ENCODE measurements at regions not wholly inside any gene's neighbourhood (a gene's known extent, or its start where the extent isn't known, plus 50 kb on each side); places are given as distances from the start of the nearest gene placed in this dataset.

DNA sequence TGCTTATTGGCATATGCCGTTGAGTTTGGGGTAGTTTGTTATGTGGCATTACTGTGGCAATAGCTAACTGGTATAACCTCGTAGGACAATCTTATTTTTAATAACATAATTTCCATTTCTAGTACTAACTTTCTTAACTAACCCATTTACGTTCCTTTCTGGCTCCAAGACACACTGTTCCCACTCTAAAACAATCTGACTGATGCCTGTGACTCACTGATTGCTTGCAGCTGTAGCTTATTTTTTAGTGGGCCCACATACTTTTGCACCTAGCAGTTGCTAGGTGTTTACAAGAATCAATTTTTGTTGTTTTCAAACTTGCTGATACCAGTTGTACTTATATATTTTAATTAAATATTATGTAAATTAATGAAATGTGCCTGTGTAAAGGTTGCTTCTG, 52.2 kb downstream of the FAT3 start:
- Mint-ChIP-seq H3K36me3 (no peaks in the 10 kb centered on the region), H3K4me3 (no peak overlapping the region), H3K9me3 (peaks cover 0 to 14% (median 0%) of the 10 kb centered on the region in 9 donors), H3K4me1 (no peaks in the 10 kb centered on the region), H3K27ac (no peak overlapping the region), H3K27me3 (peaks cover 0 to 6% (median 0%) of the 10 kb centered on the region in 5 donors)
- DNase-seq (no peak), ATAC-seq (no peak)
- POLR2A ChIA-PET = no interaction called here

DNA sequence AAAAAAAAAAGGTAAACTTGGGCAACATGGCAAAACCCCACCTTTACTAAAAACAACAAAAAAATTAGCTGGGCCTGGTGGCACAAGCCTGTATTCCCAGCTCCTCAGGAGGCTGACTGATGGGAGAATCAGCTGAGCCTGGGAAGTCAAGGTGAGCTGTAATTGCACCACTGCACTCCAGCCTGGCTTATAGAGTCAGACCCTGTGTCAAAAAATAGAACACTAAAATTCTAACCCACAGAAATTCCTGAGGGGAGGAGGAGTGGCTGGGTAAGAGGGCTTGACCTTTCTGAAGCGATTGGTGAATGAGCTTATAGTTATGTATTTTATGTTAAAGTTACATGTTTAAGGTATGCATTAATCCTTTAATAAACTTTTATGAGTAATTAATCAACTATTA, 53.3 kb downstream of the FAT3 start:
- Mint-ChIP-seq H3K27me3 (peaks cover 0 to 6% (median 0%) of the 10 kb centered on the region in 5 donors), H3K9me3 (peaks cover 0 to 10% (median 0%) of the 10 kb centered on the region in 9 donors), H3K4me1 (no peaks in the 10 kb centered on the region), H3K27ac (no peak overlapping the region), H3K36me3 (no peaks in the 10 kb centered on the region), H3K4me3 (no peak overlapping the region)
- ATAC-seq = no peak
- DNase-seq = no peak
- POLR2A ChIA-PET = no interaction called here

DNA sequence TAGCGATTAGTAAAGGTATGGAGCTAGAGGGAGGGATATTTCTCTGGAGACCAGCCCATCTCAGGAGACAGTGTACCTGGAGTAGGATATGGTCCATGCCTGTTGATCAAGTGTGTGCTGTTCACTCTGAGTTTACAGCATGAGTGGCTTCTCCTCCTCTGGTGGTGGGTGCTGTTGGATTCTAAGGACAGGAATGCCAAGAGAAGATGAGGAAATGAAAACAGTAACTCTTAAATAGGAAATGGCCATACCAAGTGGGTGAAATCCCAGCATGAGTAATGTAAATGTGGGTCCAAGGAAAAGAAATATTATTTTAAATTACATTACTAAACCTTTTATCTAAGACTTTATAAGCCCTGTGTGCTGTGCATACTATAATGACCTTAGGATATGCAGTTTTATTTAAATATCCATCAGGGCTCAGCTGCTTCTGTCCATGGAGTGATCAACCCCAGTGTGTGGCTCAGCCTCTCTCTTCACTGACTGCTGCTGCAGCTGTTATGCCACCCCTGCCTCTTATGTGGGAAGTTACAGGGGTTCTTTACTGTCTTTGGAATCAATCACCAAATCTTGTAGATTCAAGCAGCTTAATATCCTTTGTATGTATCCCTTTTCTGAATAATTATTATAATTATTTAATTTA, 54.3 kb downstream of the FAT3 start:
- POLR2A ChIA-PET = no interaction called here
- H3K27ac Mint-ChIP-seq = no peak overlapping the region
- H3K4me3 Mint-ChIP-seq = no peak overlapping the region
- ATAC-seq (no peak), DNase-seq (no peak)
- no peaks in the 10 kb centered on the region for H3K36me3 Mint-ChIP-seq
- peaks cover 0 to 10% (median 0%) of the 10 kb centered on the region in 9 donors for H3K9me3 Mint-ChIP-seq
- H3K4me1 Mint-ChIP-seq = no peaks in the 10 kb centered on the region
- H3K27me3 Mint-ChIP-seq = peaks cover 0 to 6% (median 0%) of the 10 kb centered on the region in 5 donors

DNA sequence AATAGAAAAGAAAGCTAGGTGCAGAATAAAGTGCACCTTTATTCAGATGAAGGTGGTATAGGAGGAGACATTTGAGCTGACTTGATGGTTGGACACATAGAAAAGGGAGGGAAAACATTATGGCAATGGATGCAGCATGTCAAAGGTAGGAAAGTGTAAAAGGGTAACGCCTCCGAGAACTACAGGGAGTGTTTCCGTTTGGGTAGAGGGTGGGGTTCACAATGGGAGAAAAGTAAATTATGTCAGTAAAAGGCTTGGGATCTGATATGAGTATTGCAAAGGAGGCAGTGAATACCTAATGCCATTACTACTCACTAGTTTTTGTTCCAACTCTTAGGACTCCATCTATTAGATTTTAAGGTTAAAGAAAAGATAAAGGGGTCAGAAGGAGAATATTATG, 59.5 kb downstream of the FAT3 start:
- POLR2A ChIA-PET = no interaction called here

DNA sequence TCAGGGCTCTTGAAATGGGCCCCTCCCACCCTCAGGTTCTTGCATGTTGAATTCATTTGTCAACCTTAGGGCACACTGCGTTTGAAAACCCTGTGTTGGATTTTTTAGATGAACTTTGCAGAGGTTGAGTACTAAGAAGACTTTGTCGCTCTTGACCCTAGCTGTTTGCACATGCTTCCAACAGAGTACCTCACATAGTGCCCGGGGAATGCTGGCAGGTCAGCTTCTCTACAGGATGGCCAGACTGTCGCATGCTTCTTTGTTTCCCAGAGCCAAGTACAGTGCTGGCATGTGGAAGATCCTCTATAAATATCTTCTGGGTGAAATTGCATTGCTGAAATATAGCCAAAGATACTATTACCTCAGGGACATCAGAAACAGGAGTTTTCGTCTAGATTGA, 59.9 kb downstream of the FAT3 start:
- Mint-ChIP-seq H3K9me3 (peaks cover 0 to 5% (median 0%) of the 10 kb centered on the region in 9 donors), H3K36me3 (no peaks in the 10 kb centered on the region), H3K27me3 (no peaks in the 10 kb centered on the region), H3K27ac (no peak overlapping the region), H3K4me1 (no peaks in the 10 kb centered on the region), H3K4me3 (no peak overlapping the region)
- POLR2A ChIA-PET = no interaction called here
- ATAC-seq (no peak), DNase-seq (no peak)

More for the DNA sequence above, 59.5 kb downstream of the FAT3 start:
- H3K9me3 Mint-ChIP-seq = peaks cover 0 to 5% (median 0%) of the 10 kb centered on the region in 9 donors
- ATAC-seq = no peak
- H3K27ac Mint-ChIP-seq = no peak overlapping the region
- no peak overlapping the region for H3K4me3 Mint-ChIP-seq
- DNase-seq = no peak
- H3K27me3 Mint-ChIP-seq = no peaks in the 10 kb centered on the region
- no peaks in the 10 kb centered on the region for H3K36me3 Mint-ChIP-seq
- no peaks in the 10 kb centered on the region for H3K4me1 Mint-ChIP-seq

DNA sequence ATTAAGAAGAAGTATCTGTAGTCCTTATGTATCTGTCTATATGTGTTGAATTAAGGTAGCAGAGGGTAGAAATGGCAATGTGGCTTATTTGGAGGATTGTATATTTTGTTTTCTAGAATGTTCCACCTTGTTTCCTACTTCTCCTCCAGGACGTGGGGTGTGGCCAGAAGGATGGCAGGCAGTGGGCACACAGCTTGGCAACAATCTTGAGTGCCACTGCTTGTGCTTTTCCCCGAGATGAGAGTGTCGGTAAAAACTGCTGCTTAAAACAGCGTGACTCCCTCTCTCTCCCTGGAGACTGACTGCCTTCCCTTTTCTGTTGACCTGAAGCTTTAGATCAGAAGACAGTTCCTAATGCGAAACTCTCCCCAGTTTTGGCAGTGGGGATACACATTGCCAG, 61.2 kb downstream of the FAT3 start:
- Mint-ChIP-seq H3K36me3 (no peaks in the 10 kb centered on the region), H3K9me3 (peaks cover 0 to 11% (median 0%) of the 10 kb centered on the region in 9 donors), H3K4me3 (no peak overlapping the region), H3K27ac (no peak overlapping the region), H3K27me3 (peaks cover 0 to 5% (median 0%) of the 10 kb centered on the region in 5 donors), H3K4me1 (no peaks in the 10 kb centered on the region)
- POLR2A ChIA-PET = no interaction called here
- ATAC-seq (no peak), DNase-seq (no peak)

DNA sequence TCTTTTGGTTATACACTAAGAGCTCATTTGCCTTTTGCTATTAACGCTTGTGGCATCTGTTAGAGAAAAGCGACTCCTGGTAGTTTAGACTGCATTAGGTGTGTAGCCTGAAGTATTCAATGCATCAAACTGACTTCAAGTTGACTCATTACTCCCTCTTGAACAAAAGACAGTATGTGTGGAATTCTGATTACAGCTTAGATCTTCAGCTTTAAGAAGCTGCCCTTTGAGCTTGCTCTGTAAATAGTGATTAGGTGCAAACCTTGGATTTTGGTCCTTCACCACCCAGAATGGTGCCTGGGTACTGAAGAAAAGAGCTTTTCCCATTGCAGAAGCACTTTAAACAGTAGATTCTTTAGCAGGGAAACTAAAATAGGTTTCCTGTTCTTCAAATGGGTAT, 62.1 kb downstream of the FAT3 start:
- no peaks in the 10 kb centered on the region for H3K36me3 Mint-ChIP-seq
- POLR2A ChIA-PET = interaction anchor here (0.6 kb wide), 1 partner anchor 55 kb away, joined by 3 read pairs; no protein-coding TSS in a partner anchor
- DNase-seq = no peak
- no peak overlapping the region for H3K4me3 Mint-ChIP-seq
- H3K9me3 Mint-ChIP-seq = peaks cover 0 to 11% (median 0%) of the 10 kb centered on the region in 9 donors
- no peak overlapping the region for H3K27ac Mint-ChIP-seq
- no peaks in the 10 kb centered on the region for H3K4me1 Mint-ChIP-seq
- no peak for ATAC-seq
- H3K27me3 Mint-ChIP-seq = peaks cover 0 to 5% (median 0%) of the 10 kb centered on the region in 5 donors

DNA sequence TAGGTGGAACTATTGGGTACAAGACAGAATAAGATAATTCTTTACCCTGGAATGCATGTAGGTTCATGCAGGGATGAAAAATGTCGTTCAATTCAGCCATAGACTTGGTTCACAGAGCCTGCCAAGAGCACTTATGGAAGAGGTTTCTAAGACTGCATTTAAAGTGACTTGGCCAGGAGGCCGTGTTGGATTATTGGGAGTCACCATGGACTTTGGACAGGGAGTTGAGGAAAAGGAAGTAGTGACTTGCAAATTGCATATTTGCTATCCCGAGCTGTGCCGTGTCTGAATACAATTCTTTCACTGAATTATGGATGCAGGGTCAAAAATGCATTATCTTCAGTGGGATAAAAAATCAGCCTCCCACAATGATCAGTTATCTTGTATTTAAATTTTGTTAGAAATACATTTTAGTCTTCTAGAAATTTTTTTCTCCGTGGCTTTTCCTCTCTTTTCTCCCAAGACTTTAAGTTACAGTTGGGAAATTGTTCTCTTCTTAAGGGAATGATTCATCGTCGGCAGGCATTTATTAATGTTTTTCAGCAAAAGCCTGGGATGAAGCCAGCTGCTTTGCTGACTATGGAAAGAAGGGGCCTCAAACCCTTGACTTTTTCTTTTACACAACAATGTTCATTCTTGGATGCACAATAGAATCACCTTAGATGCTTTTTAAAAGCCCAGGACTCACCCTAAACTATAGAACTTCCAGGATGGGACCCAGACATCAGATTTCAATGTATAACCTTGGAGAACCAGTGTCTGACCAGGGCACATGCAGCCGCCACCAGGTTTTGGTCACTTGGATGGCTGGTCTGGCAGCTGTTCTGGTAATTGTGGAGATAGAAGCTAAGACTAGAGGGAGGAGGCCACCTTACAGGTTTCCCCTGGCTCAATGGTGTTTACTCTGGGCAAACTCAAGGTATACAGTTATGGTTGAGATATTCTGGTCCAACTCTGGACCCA, 70.8 kb downstream of the FAT3 start:
- Mint-ChIP-seq H3K27me3 (peaks cover 0 to 3% (median 0%) of the 10 kb centered on the region in 5 donors), H3K27ac (no peak overlapping the region), H3K4me1 (no peaks in the 10 kb centered on the region), H3K4me3 (no peak overlapping the region), H3K9me3 (peaks cover 2 to 22% (median 6%) of the 10 kb centered on the region in 9 donors), H3K36me3 (no peaks in the 10 kb centered on the region)
- no peak for ATAC-seq
- no peak for DNase-seq
- POLR2A ChIA-PET = interaction anchor here (0.6 kb wide), 1 partner anchor 25 kb away, joined by 3 read pairs; no protein-coding TSS in a partner anchor

DNA sequence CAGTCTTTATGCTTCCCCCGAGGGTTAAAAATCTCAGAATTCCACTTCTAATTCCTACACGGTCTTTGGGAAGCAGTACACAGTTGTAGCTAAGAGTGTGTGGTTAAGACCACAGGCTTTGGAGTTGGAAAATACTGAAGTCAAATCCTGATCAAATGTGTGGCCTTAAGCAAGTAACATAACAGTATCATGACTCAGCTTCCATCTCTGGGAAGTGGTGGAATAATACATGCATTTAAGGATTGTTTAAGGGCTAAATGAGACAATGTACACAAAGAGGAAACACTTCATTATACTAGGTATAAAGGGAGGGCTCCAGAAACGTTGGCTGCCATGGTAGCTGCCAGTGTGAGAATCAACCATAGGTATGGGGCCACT, 71.5 kb downstream of the FAT3 start:
- Mint-ChIP-seq H3K9me3 (peaks cover 2 to 22% (median 6%) of the 10 kb centered on the region in 9 donors), H3K27me3 (peaks cover 0 to 7% (median 1%) of the 10 kb centered on the region in 5 donors), H3K4me1 (no peaks in the 10 kb centered on the region), H3K27ac (no peak overlapping the region), H3K36me3 (no peaks in the 10 kb centered on the region), H3K4me3 (no peak overlapping the region)
- POLR2A ChIA-PET = interaction anchor here (0.6 kb wide), 1 partner anchor 25 kb away, joined by 3 read pairs; no protein-coding TSS in a partner anchor
- DNase-seq (no peak), ATAC-seq (no peak)

DNA sequence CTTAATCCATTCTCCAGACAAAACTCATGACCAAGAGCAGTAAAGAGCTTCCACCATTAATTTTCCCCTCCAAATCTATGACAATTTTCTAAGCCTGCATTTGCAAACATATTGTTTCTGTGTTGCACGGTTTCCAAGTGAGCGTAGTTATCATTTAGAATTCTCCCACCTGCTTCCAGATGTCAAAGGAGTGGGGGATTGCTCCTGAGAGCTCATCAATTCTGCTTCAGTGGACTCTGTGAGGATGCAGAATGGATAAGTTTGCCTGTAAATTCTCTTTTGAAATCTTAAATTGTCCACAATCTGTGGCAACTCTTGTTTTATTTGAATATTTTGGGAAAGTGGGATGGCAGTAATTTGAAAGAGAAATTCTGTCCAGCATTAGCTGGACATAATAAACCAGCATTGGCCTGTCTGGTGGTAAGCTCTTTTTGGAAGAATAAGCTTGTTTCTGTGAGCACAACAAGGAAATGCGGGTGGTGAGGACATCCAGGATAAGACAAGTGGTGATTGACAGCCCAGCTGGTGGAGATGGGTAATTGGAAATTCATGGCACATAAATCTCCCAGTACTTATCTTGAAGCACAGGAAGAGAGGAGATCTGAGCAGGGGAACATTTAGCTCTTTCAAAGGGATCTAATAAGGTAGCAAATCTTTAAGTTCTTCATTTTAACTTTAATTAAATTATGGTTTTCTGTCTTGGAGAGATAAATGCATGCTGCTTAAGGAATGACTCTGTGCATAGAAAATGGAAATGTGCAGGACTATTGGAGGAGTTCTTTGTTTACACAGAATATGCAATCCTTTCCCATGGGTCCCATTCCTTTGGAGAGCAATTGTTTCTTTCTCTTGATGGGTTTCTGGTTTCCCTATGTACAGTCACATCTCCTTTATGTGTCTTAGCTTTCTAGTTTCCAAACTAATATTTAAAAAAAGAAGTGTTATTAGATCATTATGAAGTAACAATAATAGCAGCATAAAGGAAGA, 73.2 kb downstream of the FAT3 start:
- DNase-seq (no peak), ATAC-seq (no peak)
- H3K36me3 Mint-ChIP-seq = no peaks in the 10 kb centered on the region
- peaks cover 0 to 7% (median 1%) of the 10 kb centered on the region in 5 donors for H3K27me3 Mint-ChIP-seq
- POLR2A ChIA-PET = no interaction called here
- H3K4me1 Mint-ChIP-seq = no peaks in the 10 kb centered on the region
- no peak overlapping the region for H3K4me3 Mint-ChIP-seq
- peaks cover 0 to 17% (median 4%) of the 10 kb centered on the region in 9 donors for H3K9me3 Mint-ChIP-seq
- H3K27ac Mint-ChIP-seq = no peak overlapping the region

DNA sequence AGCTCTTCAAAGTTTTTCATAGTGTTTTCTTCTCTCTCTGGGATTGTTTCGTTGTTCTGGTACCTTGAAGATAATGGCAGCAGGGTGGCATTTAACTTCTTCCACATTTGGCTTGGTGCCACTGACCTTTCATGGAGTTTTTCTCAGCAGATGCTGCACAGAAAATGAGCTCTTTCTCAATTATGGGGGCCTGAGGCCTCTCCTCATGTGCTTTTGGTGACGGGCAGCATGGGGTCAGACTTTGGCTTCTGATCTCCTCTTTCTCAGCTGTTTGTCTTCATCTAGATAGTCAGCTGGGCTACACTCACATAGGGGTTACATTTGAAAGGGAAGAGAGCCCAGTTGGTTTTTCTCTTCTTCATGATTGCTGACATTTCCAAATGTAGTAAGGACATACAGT, 76.3 kb downstream of the FAT3 start:
- ATAC-seq = no peak
- Mint-ChIP-seq H3K27me3 (peaks cover 0 to 7% (median 1%) of the 10 kb centered on the region in 5 donors), H3K27ac (no peak overlapping the region), H3K36me3 (no peaks in the 10 kb centered on the region), H3K4me3 (no peak overlapping the region), H3K9me3 (peaks cover 0 to 16% (median 0%) of the 10 kb centered on the region in 9 donors), H3K4me1 (no peaks in the 10 kb centered on the region)
- POLR2A ChIA-PET = no interaction called here
- no peak for DNase-seq

DNA sequence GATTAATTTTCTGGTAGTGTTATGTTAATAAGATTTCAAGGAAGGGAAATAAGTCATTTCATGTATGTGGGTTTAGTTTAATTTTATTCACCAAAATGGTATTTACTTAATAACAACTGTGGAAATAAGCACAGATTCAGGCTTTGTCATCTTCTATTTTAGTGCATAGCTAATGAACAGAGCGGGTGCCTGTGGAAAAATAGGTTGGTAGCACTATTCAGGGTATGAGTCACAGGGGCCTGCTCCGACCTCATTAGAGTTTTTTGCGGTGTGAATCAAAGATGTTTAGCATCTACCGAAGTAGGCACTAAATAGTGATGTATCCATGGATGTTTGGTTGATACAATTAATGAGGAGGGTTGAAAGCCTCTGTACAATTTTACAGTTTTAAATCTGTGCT, 78.2 kb downstream of the FAT3 start:
- no peaks in the 10 kb centered on the region for H3K4me1 Mint-ChIP-seq

More for the DNA sequence above, 78.2 kb downstream of the FAT3 start:
- peaks cover 0 to 7% (median 0%) of the 10 kb centered on the region in 5 donors for H3K27me3 Mint-ChIP-seq
- H3K4me3 Mint-ChIP-seq = no peak overlapping the region
- POLR2A ChIA-PET = no interaction called here
- no peak overlapping the region for H3K27ac Mint-ChIP-seq
- ATAC-seq (no peak), DNase-seq (no peak)
- no peaks in the 10 kb centered on the region for H3K36me3 Mint-ChIP-seq
- peaks cover 0 to 16% (median 0%) of the 10 kb centered on the region in 9 donors for H3K9me3 Mint-ChIP-seq
